Activated CD8-positive, alpha-beta T cell treated with anti-CD3 and anti-CD28 coated beads for 36 hours (primary cell): ENCODE measurements at regions not wholly inside any gene's neighbourhood (a gene's known extent, or its start where the extent isn't known, plus 50 kb on each side); places are given as distances from the start of the nearest gene placed in this dataset.

Source experiments
- ATAC-seq: fragments of 200-7000 bp; cut with Tn5 transposase; one replicate; pipeline ENCODE4 v1.10.0; 2021; ENCODE audit warnings: mild to moderate bottlenecking, moderate library complexity
- CTCF ChIA-PET: fragments of 350-600 bp; sonication (Branson Sonifier 250); formaldehyde crosslinking; loops from one replicate; lab custom pipeline; 2021; ENCODE audit warnings: antibody characterized with exemption; lab: Charles Lee
- POLR2A ChIA-PET: fragments of 350-600 bp; sonication (Branson Sonifier 250); formaldehyde crosslinking; loops from one replicate; lab custom pipeline; 2021; ENCODE audit warnings: antibody characterized with exemption; lab: Charles Lee
- DNase-seq: peaks from one replicate; pipeline ENCODE4 v3.0.0-alpha.2; 2020
- H3K27ac Mint-ChIP-seq: one replicate; pipeline ENCODE4 v1.8.0; 2021; ENCODE audit warnings: mild to moderate bottlenecking, mixed read lengths
- H3K27me3 Mint-ChIP-seq: one replicate; pipeline ENCODE4 v1.8.0; 2021; ENCODE audit warnings: mixed read lengths
- H3K36me3 Mint-ChIP-seq: one replicate; pipeline ENCODE4 v1.8.0; 2021; ENCODE audit warnings: low read depth, mixed read lengths
- H3K4me1 Mint-ChIP-seq: one replicate; pipeline ENCODE4 v1.8.0; 2021; ENCODE audit warnings: low read depth, mixed read lengths
- H3K4me3 Mint-ChIP-seq: one replicate; pipeline ENCODE4 v1.8.0; 2021; ENCODE audit warnings: mild to moderate bottlenecking, moderate library complexity, mixed read lengths
- H3K9me3 Mint-ChIP-seq: one replicate; pipeline ENCODE4 v1.8.0; 2021; ENCODE audit warnings: mixed read lengths
- intact Hi-C: fragments of 100-400 bp; cut with micrococcal nuclease; formaldehyde crosslinking; loops from one replicate; pipeline ENCODE4 v1.10.0; 2022
- TF ChIP-seq, protein P1 (sequence below): fragments of 200-600 bp; IDR thresholded peaks from one replicate; pipeline ENCODE4 v1.8.0; 2022; ENCODE audit warnings: antibody characterized with exemption, mild to moderate bottlenecking

DNA sequence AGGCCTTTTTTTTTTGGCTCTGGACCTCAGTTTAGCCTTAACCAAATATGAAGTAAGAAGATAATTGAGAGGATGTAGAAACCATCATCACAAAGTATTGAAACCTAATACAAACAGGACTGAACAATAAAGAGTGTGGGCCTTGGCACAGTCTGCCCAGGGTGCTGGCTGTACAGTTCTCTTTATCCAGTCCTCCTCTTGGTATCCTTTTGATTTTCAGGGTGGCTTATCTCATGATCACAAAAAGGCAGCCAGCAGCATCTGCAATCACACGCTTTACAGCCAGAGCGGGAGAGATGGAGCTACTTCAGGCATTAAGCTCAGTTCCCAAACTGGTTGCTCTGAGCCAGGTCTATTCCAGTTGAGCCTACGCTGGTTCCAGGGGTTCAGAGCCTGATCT, 239.7 kb downstream of the RPLP1 start:
- ChIA-PET CTCF (no interaction called here), POLR2A (no interaction called here)
- no peak overlapping the region for H3K27ac Mint-ChIP-seq
- H3K27me3 Mint-ChIP-seq = peaks cover 3% of the 10 kb centered on the region
- TF ChIP-seq, protein P1, sequence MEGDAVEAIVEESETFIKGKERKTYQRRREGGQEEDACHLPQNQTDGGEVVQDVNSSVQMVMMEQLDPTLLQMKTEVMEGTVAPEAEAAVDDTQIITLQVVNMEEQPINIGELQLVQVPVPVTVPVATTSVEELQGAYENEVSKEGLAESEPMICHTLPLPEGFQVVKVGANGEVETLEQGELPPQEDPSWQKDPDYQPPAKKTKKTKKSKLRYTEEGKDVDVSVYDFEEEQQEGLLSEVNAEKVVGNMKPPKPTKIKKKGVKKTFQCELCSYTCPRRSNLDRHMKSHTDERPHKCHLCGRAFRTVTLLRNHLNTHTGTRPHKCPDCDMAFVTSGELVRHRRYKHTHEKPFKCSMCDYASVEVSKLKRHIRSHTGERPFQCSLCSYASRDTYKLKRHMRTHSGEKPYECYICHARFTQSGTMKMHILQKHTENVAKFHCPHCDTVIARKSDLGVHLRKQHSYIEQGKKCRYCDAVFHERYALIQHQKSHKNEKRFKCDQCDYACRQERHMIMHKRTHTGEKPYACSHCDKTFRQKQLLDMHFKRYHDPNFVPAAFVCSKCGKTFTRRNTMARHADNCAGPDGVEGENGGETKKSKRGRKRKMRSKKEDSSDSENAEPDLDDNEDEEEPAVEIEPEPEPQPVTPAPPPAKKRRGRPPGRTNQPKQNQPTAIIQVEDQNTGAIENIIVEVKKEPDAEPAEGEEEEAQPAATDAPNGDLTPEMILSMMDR = no peak
- H3K36me3 Mint-ChIP-seq = peaks cover 11% of the 10 kb centered on the region
- ATAC-seq (no peak), DNase-seq (no peak)
- H3K4me1 Mint-ChIP-seq = no peaks in the 10 kb centered on the region
- H3K4me3 Mint-ChIP-seq = no peak overlapping the region
- intact Hi-C loops = no loop called here
- H3K9me3 Mint-ChIP-seq = peaks cover 26% of the 10 kb centered on the region

DNA sequence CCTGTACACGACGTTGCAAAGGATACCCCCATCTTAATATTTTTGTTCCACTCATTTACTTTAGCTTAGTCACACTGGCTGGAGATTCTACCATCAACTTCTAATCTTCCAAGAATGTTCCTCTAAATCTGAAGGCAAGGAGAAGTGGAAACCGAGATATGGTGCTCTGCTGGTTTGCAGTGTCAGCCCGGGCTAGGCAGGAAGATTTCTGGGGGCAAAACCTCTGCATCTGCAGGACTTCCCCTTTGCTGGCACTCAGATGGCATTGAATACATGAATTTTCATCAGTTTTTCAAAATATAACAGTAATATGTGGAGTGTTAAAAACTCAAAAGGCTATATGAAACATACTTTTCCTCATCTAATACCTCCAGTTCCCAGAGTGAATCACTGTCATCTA, 240.4 kb downstream of the RPLP1 start:
- peaks cover 24% of the 10 kb centered on the region for H3K9me3 Mint-ChIP-seq
- TF ChIP-seq, protein P1 = no peak
- peaks cover 3% of the 10 kb centered on the region for H3K4me1 Mint-ChIP-seq
- CTCF ChIA-PET = no interaction called here
- POLR2A ChIA-PET = no interaction called here
- peaks cover 3% of the 10 kb centered on the region for H3K27me3 Mint-ChIP-seq
- intact Hi-C loops = no loop called here
- no peak for ATAC-seq
- H3K27ac Mint-ChIP-seq = no peak overlapping the region
- peaks cover 10% of the 10 kb centered on the region for H3K36me3 Mint-ChIP-seq
- DNase-seq = no peak
- no peak overlapping the region for H3K4me3 Mint-ChIP-seq

DNA sequence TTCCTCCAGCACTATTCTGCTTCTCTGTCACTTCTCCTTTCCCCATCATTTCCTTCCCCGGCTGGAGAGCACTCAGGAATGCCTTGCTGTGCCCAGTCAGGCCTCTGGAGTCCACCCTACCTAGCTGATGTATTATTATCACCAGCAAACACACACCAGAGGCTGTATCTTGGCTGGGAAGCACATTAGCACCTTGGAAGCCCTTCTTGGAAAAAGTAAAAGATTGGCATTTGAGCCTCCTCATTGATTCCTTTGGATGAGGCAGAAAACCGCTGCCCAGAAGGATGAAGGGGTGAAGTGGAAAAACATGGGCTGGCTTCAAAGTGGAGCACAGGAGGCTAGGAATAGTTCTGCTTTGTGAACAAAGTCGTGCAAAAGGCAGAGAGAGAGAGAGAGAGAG, 244.3 kb downstream of the RPLP1 start:
- Mint-ChIP-seq H3K27ac (no peak overlapping the region), H3K4me3 (no peak overlapping the region), H3K9me3 (peaks cover 2% of the 10 kb centered on the region), H3K36me3 (no peaks in the 10 kb centered on the region), H3K27me3 (peaks cover 2% of the 10 kb centered on the region), H3K4me1 (peaks cover 5% of the 10 kb centered on the region)
- CTCF ChIA-PET = no interaction called here
- TF ChIP-seq, protein P1 = no peak
- intact Hi-C loops = no loop called here
- DNase-seq (no peak), ATAC-seq (no peak)
- POLR2A ChIA-PET = no interaction called here

DNA sequence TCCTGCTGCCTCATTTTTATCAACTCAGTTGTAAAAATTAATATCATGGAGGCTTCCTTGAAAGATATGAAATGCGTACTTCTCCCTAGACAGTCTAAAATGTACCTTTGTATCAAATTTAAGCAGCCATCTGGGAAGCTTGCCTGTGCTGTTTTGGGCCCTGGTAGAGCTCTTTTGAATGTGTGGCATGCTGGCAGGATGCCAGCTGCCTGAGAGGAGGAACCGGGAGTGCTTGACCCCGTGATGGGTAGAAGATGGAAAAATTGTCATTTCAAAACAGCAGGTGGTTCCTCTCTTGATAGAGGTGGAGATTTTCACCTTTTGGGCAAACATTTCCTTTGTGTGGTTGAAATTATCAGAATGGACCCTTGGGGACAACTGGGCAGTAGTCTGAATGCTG, 245.3 kb downstream of the RPLP1 start:
- no peak for ATAC-seq
- TF ChIP-seq, protein P1 = no peak
- CTCF ChIA-PET = no interaction called here
- peaks cover 5% of the 10 kb centered on the region for H3K4me1 Mint-ChIP-seq
- H3K9me3 Mint-ChIP-seq = peaks cover 2% of the 10 kb centered on the region
- DNase-seq = no peak
- peaks cover 1% of the 10 kb centered on the region for H3K27me3 Mint-ChIP-seq
- no peak overlapping the region for H3K4me3 Mint-ChIP-seq
- intact Hi-C loops = no loop called here
- no peak overlapping the region for H3K27ac Mint-ChIP-seq
- no peaks in the 10 kb centered on the region for H3K36me3 Mint-ChIP-seq
- POLR2A ChIA-PET = no interaction called here

DNA sequence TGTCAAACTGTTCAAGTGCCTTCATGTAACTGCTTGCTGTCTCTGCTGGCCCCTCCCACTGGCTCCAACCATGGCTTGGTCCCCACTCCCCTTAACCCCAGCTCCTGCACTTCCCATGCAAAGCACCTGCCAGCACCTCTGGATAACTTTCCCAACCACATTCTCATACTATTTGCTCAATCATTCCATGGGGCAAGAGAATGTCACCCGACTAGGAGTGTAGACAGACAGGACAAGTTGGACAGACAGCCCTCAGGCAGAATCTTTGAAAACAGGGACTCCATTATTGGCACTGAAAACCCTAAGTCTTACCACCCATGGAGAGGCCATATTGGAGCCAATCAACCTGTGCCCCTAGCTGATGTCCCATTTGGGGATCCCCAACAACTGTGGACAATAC, 246.5 kb downstream of the RPLP1 start:
- CTCF ChIA-PET = no interaction called here
- intact Hi-C loops = no loop called here

More for the DNA sequence above, 246.5 kb downstream of the RPLP1 start:
- H3K36me3 Mint-ChIP-seq = no peaks in the 10 kb centered on the region
- no peaks in the 10 kb centered on the region for H3K27me3 Mint-ChIP-seq
- POLR2A ChIA-PET = no interaction called here
- peaks cover 5% of the 10 kb centered on the region for H3K4me1 Mint-ChIP-seq
- H3K4me3 Mint-ChIP-seq = no peak overlapping the region
- H3K9me3 Mint-ChIP-seq = peaks cover 2% of the 10 kb centered on the region
- DNase-seq (no peak), ATAC-seq (no peak)
- TF ChIP-seq, protein P1 = no peak
- no peak overlapping the region for H3K27ac Mint-ChIP-seq
